GM13976 (cell line): ENCODE measurements at regions not wholly inside any gene's neighbourhood (a gene's known extent, or its start where the extent isn't known, plus 50 kb on each side); places are given as distances from the start of the nearest gene placed in this dataset.

Experiments
- DNase-seq: peaks from one replicate; pipeline ENCODE4 v3.0.0; 2012; ENCODE audit warnings: low spot score
- CTCF ChIP-seq: IDR thresholded peaks from 2 replicates; pipeline ENCODE4 v1.5.1; 2012; ENCODE audit warnings: borderline replicate concordance, mild to moderate bottlenecking; ENCODE audit not compliant: insufficient read depth; ENCODE audit errors: extremely low read depth, missing control alignments, control extremely low read depth
- in situ Hi-C: fragments of 300-500 bp; cut with MboI; formaldehyde crosslinking; loops from one replicate; pipeline ENCODE4 v1.12.0; 2022; ENCODE audit warnings: low sequenced_read_pairs, mixed read lengths, inconsistent platforms; ENCODE audit not compliant: unreplicated experiment

- in situ Hi-C loops: no loop called here
- TF ChIP-seq CTCF: no peak
- DNase-seq: no peak
Observed at GRCh38 chr11:15371533-15371932, 256.8 kb downstream of the INSC start.

GRCh38 chr11:15374418-15374817 is 259.7 kb downstream of the INSC start:
- in situ Hi-C loops: no loop called here
- TF ChIP-seq CTCF: no peak
- DNase-seq: no peak

GRCh38 chr11:15378941-15379340 is 264.2 kb downstream of the INSC start:
- no peak for DNase-seq
- in situ Hi-C loops: no loop called here
- no peak for TF ChIP-seq CTCF

- in situ Hi-C loops: no loop called here
- TF ChIP-seq CTCF: no peak
- no peak for DNase-seq
Observed at GRCh38 chr11:15379483-15379882, 264.8 kb downstream of the INSC start.

GRCh38 chr11:15390857-15391256 is 276.1 kb downstream of the INSC start:
- TF ChIP-seq CTCF: no peak
- in situ Hi-C loops: no loop called here
- DNase-seq: no peak

- no peak for TF ChIP-seq CTCF
- in situ Hi-C loops: no loop called here
- DNase-seq: no peak
Observed at GRCh38 chr11:15396778-15397177, 282.1 kb downstream of the INSC start.

GRCh38 chr11:15406851-15407351 is 292.2 kb downstream of the INSC start:
- in situ Hi-C loops: no loop called here

More at GRCh38 chr11:15406851-15407351, 292.2 kb downstream of the INSC start:
- no peak for DNase-seq
- TF ChIP-seq CTCF: no peak
